SK-N-MC (cell line): ENCODE measurements at regions not wholly inside any gene's neighbourhood (a gene's known extent, or its start where the extent isn't known, plus 50 kb on each side); places are given as distances from the start of the nearest gene placed in this dataset.

Experiments
- EZH2 ChIP-seq: fragments of 200-600 bp; sonication (generic); IDR thresholded peaks from one replicate; pipeline ENCODE4 v1.6.1; 2017; ENCODE audit warnings: antibody characterized with exemption
- FOXP2 ChIP-seq: optimal IDR thresholded peaks from 2 replicates; pipeline ENCODE3; 2011; ENCODE audit warnings: mild to moderate bottlenecking, moderate library complexity; ENCODE audit not compliant: insufficient read depth; ENCODE audit errors: extremely low read length, control extremely low read depth
- POLR2AphosphoS5 ChIP-seq: IDR thresholded peaks from 2 replicates; pipeline ENCODE4 v1.6.1; 2012; ENCODE audit warnings: mild to moderate bottlenecking, low read depth, low read length, borderline replicate concordance

DNA sequence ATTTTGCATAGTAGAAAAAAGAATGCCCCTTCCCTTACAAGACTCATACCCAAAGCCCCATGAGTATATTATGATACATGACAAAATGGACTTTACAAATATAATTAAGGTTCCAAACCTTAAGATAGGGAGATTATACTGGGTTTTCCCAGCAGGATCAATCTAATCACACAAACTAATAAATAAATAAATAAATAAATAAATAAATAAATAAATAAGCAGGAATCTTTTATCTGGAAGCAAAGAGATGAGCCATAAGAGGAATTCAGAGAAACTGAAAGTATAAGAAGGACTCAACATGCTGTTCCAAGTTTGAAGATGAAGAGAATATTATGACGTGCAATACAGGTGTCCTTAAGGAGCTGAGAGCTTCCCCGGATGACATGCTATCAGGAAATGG, 1174.5 kb downstream of the DTWD2 start:
- TF ChIP-seq EZH2 (no peak), POLR2AphosphoS5 (no peak), FOXP2 (no peak)
